ENCODE measurements at regions not wholly inside any gene's neighbourhood (a gene's known extent, or its start where the extent isn't known, plus 50 kb on each side); places are given as distances from the start of the nearest gene placed in this dataset.
A peak's percentile ranks its signal among the peaks of the same experiment; 100 is the strongest.

DNA sequence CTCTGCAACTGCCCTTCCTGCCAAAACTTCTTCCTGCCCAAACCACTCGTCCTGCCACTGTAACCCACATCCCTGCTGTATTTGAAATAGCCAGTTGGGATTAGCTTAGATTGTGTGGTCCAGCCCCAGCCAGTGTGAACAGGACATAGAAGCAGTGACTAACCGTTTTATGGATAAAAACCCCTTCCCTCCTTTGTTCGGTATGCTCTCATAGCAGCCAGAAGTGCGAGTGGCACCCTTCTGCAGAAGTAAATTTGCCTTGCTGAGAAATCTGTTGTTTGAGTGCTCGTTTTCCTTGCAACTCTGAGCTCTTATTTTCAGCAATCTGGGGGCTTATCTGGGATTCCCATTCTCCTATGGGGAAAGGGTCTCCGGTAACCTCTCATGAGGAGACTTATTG lies 470.0 kb downstream of the PRDM9 start:
- H4K20me1 ChIP-seq (ENCODE audit: insufficient read depth, low read length): no peaks in the 10 kb centered on the region
- intact Hi-C loops (cut with micrococcal nuclease; ENCODE audit: unreplicated experiment): loop anchor here (10.0 kb wide), 1 partner anchor 667 kb away; the partner anchor contains the start of gene CDH10
- H3K9me3 ChIP-seq (ENCODE audit: low read length): peaks cover 8% of the 10 kb centered on the region; the same call in 1 of the 2 replicates
- no peaks in the 10 kb centered on the region for H3K9me2 ChIP-seq (ENCODE audit: insufficient read depth, low read length)
- DNase-seq (ENCODE audit: low spot score): no peak
- no peaks in the 10 kb centered on the region for H3K36me3 ChIP-seq (ENCODE audit: insufficient read depth, low read length)
- no peaks in the 10 kb centered on the region for H3K4me1 ChIP-seq (ENCODE audit: insufficient read depth, low read length, poor library complexity, severe bottlenecking)
- no peak overlapping the region for H3K4me3 ChIP-seq (ENCODE audit: low read depth, low read length, poor library complexity, severe bottlenecking)
- TF ChIP-seq, protein P1, sequence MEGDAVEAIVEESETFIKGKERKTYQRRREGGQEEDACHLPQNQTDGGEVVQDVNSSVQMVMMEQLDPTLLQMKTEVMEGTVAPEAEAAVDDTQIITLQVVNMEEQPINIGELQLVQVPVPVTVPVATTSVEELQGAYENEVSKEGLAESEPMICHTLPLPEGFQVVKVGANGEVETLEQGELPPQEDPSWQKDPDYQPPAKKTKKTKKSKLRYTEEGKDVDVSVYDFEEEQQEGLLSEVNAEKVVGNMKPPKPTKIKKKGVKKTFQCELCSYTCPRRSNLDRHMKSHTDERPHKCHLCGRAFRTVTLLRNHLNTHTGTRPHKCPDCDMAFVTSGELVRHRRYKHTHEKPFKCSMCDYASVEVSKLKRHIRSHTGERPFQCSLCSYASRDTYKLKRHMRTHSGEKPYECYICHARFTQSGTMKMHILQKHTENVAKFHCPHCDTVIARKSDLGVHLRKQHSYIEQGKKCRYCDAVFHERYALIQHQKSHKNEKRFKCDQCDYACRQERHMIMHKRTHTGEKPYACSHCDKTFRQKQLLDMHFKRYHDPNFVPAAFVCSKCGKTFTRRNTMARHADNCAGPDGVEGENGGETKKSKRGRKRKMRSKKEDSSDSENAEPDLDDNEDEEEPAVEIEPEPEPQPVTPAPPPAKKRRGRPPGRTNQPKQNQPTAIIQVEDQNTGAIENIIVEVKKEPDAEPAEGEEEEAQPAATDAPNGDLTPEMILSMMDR (conservative IDR thresholded peaks at IDR 0.05; ENCODE audit: low read length): no peak
- TF ChIP-seq EZH2phosphoT487 (IDR thresholded peaks at IDR 0.05; ENCODE audit: borderline replicate concordance, low read depth, low read length): no peak
- no peaks in the 10 kb centered on the region for H3K79me2 ChIP-seq (ENCODE audit: insufficient read depth, low read depth, low read length)
- ChIA-PET CTCF (ENCODE audit: unreplicated experiment) (no interaction called here), POLR2A (no interaction called here)
- no peak overlapping the region for H3K4me2 ChIP-seq (ENCODE audit: low read length)
- no peak overlapping the region for H3K27ac ChIP-seq (ENCODE audit: low read depth, low read length, poor library complexity, severe bottlenecking)
- H2AFZ ChIP-seq (ENCODE audit: low read length): no peak overlapping the region
- BruUV-seq (replicated peaks): no TSS peak

- TF ChIP-seq, protein P1 (conservative IDR thresholded peaks at IDR 0.05; ENCODE audit: low read length): peak; percentile 76
- TF ChIP-seq EZH2phosphoT487 (IDR thresholded peaks at IDR 0.05; ENCODE audit: borderline replicate concordance, low read depth, low read length): no peak
- no peaks in the 10 kb centered on the region for H3K9me2 ChIP-seq (ENCODE audit: insufficient read depth, low read length)
- ChIA-PET CTCF (ENCODE audit: unreplicated experiment) (no interaction called here), POLR2A (no interaction called here)
- H3K36me3 ChIP-seq (ENCODE audit: insufficient read depth, low read length): no peaks in the 10 kb centered on the region
- H4K20me1 ChIP-seq (ENCODE audit: insufficient read depth, low read length): no peaks in the 10 kb centered on the region
- H2AFZ ChIP-seq (ENCODE audit: low read length): no peak overlapping the region
- H3K4me1 ChIP-seq (ENCODE audit: insufficient read depth, low read length, poor library complexity, severe bottlenecking): no peaks in the 10 kb centered on the region
- no peak overlapping the region for H3K4me3 ChIP-seq (ENCODE audit: low read depth, low read length, poor library complexity, severe bottlenecking)
- no TSS peak for BruUV-seq (replicated peaks)
- DNase-seq (ENCODE audit: low spot score): peak; percentile 38
- intact Hi-C loops (cut with micrococcal nuclease; ENCODE audit: unreplicated experiment): loop anchor here (10.0 kb wide), 1 partner anchor 667 kb away; the partner anchor contains the start of gene CDH10
- no peak overlapping the region for H3K4me2 ChIP-seq (ENCODE audit: low read length)
- H3K27ac ChIP-seq (ENCODE audit: low read depth, low read length, poor library complexity, severe bottlenecking): no peak overlapping the region
- H3K9me3 ChIP-seq (ENCODE audit: low read length): peaks cover 8% of the 10 kb centered on the region; the same call in 1 of the 2 replicates
- no peaks in the 10 kb centered on the region for H3K79me2 ChIP-seq (ENCODE audit: insufficient read depth, low read depth, low read length)
Measured at GRCh38 chr5:23977997-23978396, 470.6 kb downstream of the PRDM9 start.

DNA sequence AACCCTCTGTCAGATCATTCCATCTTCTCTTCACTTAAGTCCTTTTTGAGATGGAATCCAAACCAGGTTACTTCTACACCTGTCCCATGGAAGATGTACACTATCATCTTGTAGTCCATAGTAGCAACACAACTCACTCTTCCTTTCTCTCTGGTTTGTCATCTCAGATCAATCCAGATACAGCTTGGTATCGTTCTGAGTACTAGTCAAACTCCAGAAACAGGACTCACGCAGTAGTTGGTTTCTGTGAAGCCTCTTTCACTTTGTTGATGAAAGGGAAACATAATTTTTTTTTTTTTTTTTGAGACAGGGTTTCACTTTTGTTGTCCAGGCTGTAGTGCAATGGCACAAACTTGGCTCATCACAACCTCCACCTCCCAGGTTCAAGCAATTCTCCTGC lies 484.0 kb downstream of the PRDM9 start:
- POLR2A ChIA-PET: interaction anchor here (0.7 kb wide), 1 partner anchor 425 kb away, joined by 3 read pairs; no protein-coding TSS in a partner anchor
- DNase-seq (ENCODE audit: low spot score): no peak

More for the DNA sequence above, 484.0 kb downstream of the PRDM9 start:
- BruUV-seq (replicated peaks): no TSS peak
- Histone ChIP-seq H3K4me1 (ENCODE audit: insufficient read depth, low read length, poor library complexity, severe bottlenecking) (no peaks in the 10 kb centered on the region), H4K20me1 (ENCODE audit: insufficient read depth, low read length) (no peaks in the 10 kb centered on the region), H3K9me3 (ENCODE audit: low read length) (no peaks in the 10 kb centered on the region), H3K4me3 (ENCODE audit: low read depth, low read length, poor library complexity, severe bottlenecking) (no peak overlapping the region), H3K27ac (ENCODE audit: low read depth, low read length, poor library complexity, severe bottlenecking) (no peak overlapping the region), H3K36me3 (ENCODE audit: insufficient read depth, low read length) (no peaks in the 10 kb centered on the region), H3K79me2 (ENCODE audit: insufficient read depth, low read depth, low read length) (no peaks in the 10 kb centered on the region), H3K9me2 (ENCODE audit: insufficient read depth, low read length) (no peaks in the 10 kb centered on the region), H3K4me2 (ENCODE audit: low read length) (no peak overlapping the region), H2AFZ (ENCODE audit: low read length) (no peak overlapping the region)
- CTCF ChIA-PET (ENCODE audit: unreplicated experiment): no interaction called here
- TF ChIP-seq, protein P1 (conservative IDR thresholded peaks at IDR 0.05; ENCODE audit: low read length): no peak
- TF ChIP-seq EZH2phosphoT487 (IDR thresholded peaks at IDR 0.05; ENCODE audit: borderline replicate concordance, low read depth, low read length): no peak
- intact Hi-C loops (cut with micrococcal nuclease; ENCODE audit: unreplicated experiment): no loop called here

All from OCI-LY7 (cell line).